ENCODE measurements at regions not wholly inside any gene's neighbourhood (a gene's known extent, or its start where the extent isn't known, plus 50 kb on each side); places are given as distances from the start of the nearest gene placed in this dataset.

DNA sequence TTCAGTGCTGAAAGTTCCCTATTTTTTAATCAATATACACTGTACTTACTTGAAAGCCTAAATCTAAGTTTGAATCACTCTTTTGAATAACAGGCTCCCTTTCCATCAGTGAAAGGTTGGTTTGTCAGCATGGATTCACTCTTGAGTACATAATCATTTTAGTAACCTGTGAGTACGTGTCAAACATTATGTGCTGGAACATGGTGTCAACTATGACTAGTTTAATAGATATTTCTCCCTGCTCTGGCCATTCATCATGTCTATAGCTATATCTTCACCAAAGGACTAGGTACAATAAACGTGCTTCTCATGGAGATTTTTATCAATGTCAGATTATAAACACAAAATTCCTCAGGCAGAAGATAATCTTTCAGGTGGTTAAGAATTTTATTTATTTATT lies 61.7 kb upstream of the MDFIC start:
- no peak for DNase-seq

DNA sequence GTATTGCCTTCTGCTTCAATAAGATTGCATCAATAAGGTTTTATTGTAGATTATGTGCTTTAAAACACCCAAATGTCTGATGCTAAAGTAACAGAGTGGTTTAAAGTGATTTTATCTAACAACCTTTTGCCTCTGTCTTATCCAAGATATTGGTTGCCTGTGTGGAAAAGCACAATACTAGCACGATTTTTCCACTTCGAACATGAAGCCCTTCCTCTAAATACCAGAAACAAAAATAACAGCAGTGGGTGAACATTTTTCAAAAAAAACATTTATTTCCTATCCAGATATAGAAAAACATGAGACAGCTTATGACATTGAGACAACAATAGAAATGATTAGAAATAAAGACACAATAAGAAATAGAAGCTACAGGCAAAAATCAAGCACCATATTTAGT lies 59.5 kb upstream of the MDFIC start:
- DNase-seq = no peak

DNA sequence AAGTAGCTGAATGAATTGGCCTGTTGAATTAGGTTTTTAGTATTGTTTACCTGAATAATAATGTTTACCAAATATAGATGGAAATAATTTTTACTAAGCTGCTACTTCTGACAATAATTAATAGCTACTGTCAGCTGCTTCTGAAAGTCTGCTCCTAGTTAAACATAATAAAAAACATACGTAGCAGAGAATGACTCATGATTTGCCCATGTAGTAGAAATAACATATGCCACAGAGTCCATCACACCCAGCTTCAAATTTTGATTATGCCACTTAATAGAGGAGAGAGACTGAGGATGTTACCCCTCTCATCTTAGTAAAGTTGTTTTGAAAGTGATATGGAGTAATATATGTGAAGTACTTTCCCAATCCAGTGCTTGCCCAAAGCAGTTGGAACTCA lies 57.6 kb upstream of the MDFIC start:
- DNase-seq = no peak

GRCh38 chr7:114865564-114865963 lies 56.3 kb upstream of the MDFIC start:
- DNase-seq = no peak

Data from SHP77 treated with DMSO at 0.1 percent for 48 hours (cell line).